ENCODE measurements at regions not wholly inside any gene's neighbourhood (a gene's known extent, or its start where the extent isn't known, plus 50 kb on each side); places are given as distances from the start of the nearest gene placed in this dataset.

DNA sequence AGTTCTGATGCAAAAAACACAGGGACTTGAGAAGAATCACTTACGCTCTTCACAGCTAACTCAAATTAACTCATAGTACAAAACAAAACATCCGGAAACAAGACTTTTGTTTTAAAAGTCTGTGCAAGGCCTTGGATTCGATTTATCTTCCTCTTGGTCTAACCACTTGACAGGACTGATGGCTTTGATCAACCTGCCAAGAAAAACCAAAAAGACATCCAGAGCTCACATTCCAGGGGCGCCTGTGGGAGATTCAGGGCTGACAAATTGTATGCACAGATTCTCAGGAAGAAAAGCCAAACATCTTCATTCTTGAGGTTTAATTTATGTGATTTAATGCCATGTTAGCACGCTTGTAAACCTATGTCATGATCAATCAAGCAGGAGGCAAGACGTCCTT is 129.1 kb upstream of the TMCC3 start:
- Mint-ChIP-seq H3K4me1 (no peaks in the 10 kb centered on the region), H3K9me3 (peaks cover 2% of the 10 kb centered on the region), H3K36me3 (no peaks in the 10 kb centered on the region), H3K27me3 (ENCODE audit: insufficient read depth, low read depth) (peaks cover 2% of the 10 kb centered on the region), H3K4me3 (no peak overlapping the region), H3K27ac (no peak overlapping the region)
- no peaks in the 10 kb centered on the region for H3K9me3 ChIP-seq (ENCODE audit: low read depth)
- H3K4me1 ChIP-seq = no peaks in the 10 kb centered on the region
- H3K27me3 ChIP-seq = no peaks in the 10 kb centered on the region
- no peaks in the 10 kb centered on the region for H3F3A ChIP-seq (ENCODE audit: low read depth)
- H3K4me3 ChIP-seq = no peak overlapping the region
- no peak overlapping the region for H3K4me2 ChIP-seq
- H4K20me1 ChIP-seq (ENCODE audit: low read depth) = no peaks in the 10 kb centered on the region
- no peaks in the 10 kb centered on the region for H3K36me3 ChIP-seq
- H3K79me2 ChIP-seq (ENCODE audit: low read depth) = no peaks in the 10 kb centered on the region
- H2AFZ ChIP-seq (replicated peaks) = no peak overlapping the region
- no peak overlapping the region for H3K9ac ChIP-seq
- TF ChIP-seq, protein P1, sequence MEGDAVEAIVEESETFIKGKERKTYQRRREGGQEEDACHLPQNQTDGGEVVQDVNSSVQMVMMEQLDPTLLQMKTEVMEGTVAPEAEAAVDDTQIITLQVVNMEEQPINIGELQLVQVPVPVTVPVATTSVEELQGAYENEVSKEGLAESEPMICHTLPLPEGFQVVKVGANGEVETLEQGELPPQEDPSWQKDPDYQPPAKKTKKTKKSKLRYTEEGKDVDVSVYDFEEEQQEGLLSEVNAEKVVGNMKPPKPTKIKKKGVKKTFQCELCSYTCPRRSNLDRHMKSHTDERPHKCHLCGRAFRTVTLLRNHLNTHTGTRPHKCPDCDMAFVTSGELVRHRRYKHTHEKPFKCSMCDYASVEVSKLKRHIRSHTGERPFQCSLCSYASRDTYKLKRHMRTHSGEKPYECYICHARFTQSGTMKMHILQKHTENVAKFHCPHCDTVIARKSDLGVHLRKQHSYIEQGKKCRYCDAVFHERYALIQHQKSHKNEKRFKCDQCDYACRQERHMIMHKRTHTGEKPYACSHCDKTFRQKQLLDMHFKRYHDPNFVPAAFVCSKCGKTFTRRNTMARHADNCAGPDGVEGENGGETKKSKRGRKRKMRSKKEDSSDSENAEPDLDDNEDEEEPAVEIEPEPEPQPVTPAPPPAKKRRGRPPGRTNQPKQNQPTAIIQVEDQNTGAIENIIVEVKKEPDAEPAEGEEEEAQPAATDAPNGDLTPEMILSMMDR (IDR thresholded peaks at IDR 0.05) = no peak
- TF ChIP-seq EZH2phosphoT487 (IDR thresholded peaks at IDR 0.05) (no peak), EZH2 (IDR thresholded peaks at IDR 0.05) (no peak)
- no peak for DNase-seq (ENCODE audit: low spot score)
- no peak overlapping the region for H3K27ac ChIP-seq

DNA sequence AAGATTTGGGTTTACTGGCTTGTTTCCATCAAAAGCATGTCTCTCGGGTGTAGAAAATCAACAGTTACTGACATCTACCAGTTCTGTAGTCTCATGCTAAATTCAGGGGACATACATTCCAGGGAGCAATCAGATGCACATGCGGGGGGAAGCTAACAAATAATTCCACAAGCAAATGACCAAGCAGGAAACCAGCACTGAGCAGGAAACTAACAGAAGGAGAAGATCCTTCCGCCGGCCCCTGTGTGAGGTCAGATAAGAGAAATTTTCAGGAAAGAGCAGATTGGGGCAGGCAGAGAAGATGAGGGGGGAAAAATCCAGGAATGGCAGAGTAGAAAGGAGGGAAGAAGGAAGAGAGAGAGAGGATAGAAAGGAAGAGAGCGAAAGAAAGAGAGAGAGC is 127.6 kb upstream of the TMCC3 start:
- Histone ChIP-seq H3K4me1 (no peaks in the 10 kb centered on the region), H3K27ac (no peak overlapping the region), H3K4me2 (no peak overlapping the region), H3K36me3 (no peaks in the 10 kb centered on the region), H3F3A (ENCODE audit: low read depth) (no peaks in the 10 kb centered on the region), H3K4me3 (no peak overlapping the region), H3K9me3 (ENCODE audit: low read depth) (no peaks in the 10 kb centered on the region), H2AFZ (replicated peaks) (no peak overlapping the region), H3K79me2 (ENCODE audit: low read depth) (no peaks in the 10 kb centered on the region), H3K9ac (no peak overlapping the region), H3K27me3 (no peaks in the 10 kb centered on the region), H4K20me1 (ENCODE audit: low read depth) (no peaks in the 10 kb centered on the region)
- peaks cover 2% of the 10 kb centered on the region for H3K27me3 Mint-ChIP-seq (ENCODE audit: insufficient read depth, low read depth)
- peaks cover 2% of the 10 kb centered on the region for H3K9me3 Mint-ChIP-seq
- no peak for TF ChIP-seq EZH2phosphoT487 (IDR thresholded peaks at IDR 0.05)
- TF ChIP-seq, protein P1 (IDR thresholded peaks at IDR 0.05) = no peak
- no peak for TF ChIP-seq EZH2 (IDR thresholded peaks at IDR 0.05)
- no peaks in the 10 kb centered on the region for H3K4me1 Mint-ChIP-seq
- H3K4me3 Mint-ChIP-seq = no peak overlapping the region
- no peak for DNase-seq (ENCODE audit: low spot score)
- no peaks in the 10 kb centered on the region for H3K36me3 Mint-ChIP-seq
- no peak overlapping the region for H3K27ac Mint-ChIP-seq

DNA sequence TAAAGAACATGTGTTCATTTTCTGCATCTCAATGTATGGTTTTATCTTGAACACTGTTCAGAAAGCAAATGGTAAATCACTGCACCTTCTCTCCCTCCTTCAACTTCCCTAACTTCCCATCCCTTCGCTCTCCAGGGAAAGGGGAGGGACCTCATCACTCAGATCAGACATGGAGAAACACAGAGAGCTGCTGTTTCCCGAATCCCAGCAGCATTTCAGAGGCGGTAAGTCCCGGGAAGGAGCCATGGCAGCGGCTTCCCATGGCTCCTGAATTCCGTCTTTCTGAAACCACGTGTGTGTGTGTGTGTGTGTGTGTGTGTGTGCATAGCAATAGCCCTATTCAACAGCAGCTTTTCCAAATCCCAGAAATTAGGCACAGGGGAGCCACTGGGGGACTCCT is 125.4 kb upstream of the TMCC3 start:
- peaks cover 2% of the 10 kb centered on the region for H3K27me3 Mint-ChIP-seq (ENCODE audit: insufficient read depth, low read depth)
- no peaks in the 10 kb centered on the region for H3K4me1 ChIP-seq
- no peak overlapping the region for H3K27ac ChIP-seq
- H4K20me1 ChIP-seq (ENCODE audit: low read depth) = no peaks in the 10 kb centered on the region
- no peaks in the 10 kb centered on the region for H3K79me2 ChIP-seq (ENCODE audit: low read depth)
- H3K9me3 ChIP-seq (ENCODE audit: low read depth) = no peaks in the 10 kb centered on the region
- no peak for TF ChIP-seq EZH2phosphoT487 (IDR thresholded peaks at IDR 0.05)
- TF ChIP-seq, protein P1 (IDR thresholded peaks at IDR 0.05) = no peak
- TF ChIP-seq EZH2 (IDR thresholded peaks at IDR 0.05) = no peak
- no peaks in the 10 kb centered on the region for H3K9me3 Mint-ChIP-seq
- H3K4me3 ChIP-seq = no peak overlapping the region
- no peaks in the 10 kb centered on the region for H3F3A ChIP-seq (ENCODE audit: low read depth)
- no peak overlapping the region for H3K27ac Mint-ChIP-seq
- H3K4me3 Mint-ChIP-seq = no peak overlapping the region
- no peak overlapping the region for H3K9ac ChIP-seq
- H3K4me1 Mint-ChIP-seq = no peaks in the 10 kb centered on the region
- no peaks in the 10 kb centered on the region for H3K36me3 Mint-ChIP-seq
- H3K36me3 ChIP-seq = no peaks in the 10 kb centered on the region
- no peak overlapping the region for H2AFZ ChIP-seq (replicated peaks)
- H3K27me3 ChIP-seq = no peaks in the 10 kb centered on the region
- H3K4me2 ChIP-seq = no peak overlapping the region
- no peak for DNase-seq (ENCODE audit: low spot score)

DNA sequence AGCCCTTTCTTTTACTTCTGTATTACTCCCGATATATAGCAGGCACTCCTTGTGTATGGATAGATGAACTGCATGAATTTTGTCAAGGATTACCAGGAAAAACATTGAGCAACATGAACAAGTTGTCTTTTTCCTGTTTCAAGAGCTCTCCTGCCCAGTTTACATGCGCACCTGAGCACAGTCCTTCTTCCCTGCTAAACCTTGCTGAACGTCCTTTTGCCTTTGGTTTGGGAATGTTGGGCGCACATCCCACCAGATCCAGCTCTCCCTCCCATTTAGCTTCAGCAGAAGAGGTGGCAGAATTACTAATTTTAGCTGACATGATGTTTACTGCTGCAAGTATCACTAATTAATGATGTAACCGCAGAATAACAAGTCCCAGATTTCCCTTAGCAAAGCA is 121.4 kb upstream of the TMCC3 start:
- Histone ChIP-seq H2AFZ (replicated peaks) (no peak overlapping the region), H3K4me2 (no peak overlapping the region), H3F3A (ENCODE audit: low read depth) (no peaks in the 10 kb centered on the region), H3K9me3 (ENCODE audit: low read depth) (no peaks in the 10 kb centered on the region), H4K20me1 (ENCODE audit: low read depth) (no peaks in the 10 kb centered on the region), H3K36me3 (no peaks in the 10 kb centered on the region), H3K4me1 (no peaks in the 10 kb centered on the region), H3K27ac (no peak overlapping the region), H3K4me3 (no peak overlapping the region), H3K79me2 (ENCODE audit: low read depth) (no peaks in the 10 kb centered on the region), H3K9ac (no peak overlapping the region), H3K27me3 (no peaks in the 10 kb centered on the region)
- Mint-ChIP-seq H3K36me3 (no peaks in the 10 kb centered on the region), H3K4me1 (peaks cover 20% of the 10 kb centered on the region), H3K27me3 (ENCODE audit: insufficient read depth, low read depth) (peaks cover 4% of the 10 kb centered on the region), H3K4me3 (no peak overlapping the region), H3K27ac (no peak overlapping the region), H3K9me3 (no peaks in the 10 kb centered on the region)
- TF ChIP-seq, protein P1 (IDR thresholded peaks at IDR 0.05) = no peak
- no peak for TF ChIP-seq EZH2phosphoT487 (IDR thresholded peaks at IDR 0.05)
- no peak for TF ChIP-seq EZH2 (IDR thresholded peaks at IDR 0.05)
- DNase-seq (ENCODE audit: low spot score) = no peak
